ENCODE measurements at regions not wholly inside any gene's neighbourhood (a gene's known extent, or its start where the extent isn't known, plus 50 kb on each side); places are given as distances from the start of the nearest gene placed in this dataset.

DNA sequence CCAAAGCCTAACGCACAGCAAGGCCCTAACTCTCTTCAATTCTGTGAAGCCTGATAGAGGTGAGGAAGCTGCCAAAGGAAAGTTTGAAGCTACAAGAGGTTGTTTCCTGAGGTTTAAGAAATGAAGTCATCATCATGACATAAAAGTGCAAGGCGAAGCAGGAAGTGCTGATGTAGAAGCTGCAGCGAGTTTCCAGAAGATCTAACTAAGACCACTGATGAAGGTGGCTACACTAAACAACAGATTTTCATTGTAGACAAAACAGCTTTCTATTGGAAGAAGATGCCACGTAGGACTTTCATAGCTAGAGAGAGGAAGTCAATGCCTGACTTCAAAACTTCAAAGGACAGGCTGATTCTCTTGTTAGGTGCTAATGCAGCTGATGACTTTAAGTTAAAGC lies 385.6 kb upstream of the OR4E1 start:
- TF ChIP-seq USF1 (IDR thresholded peaks at IDR 0.05) (no peak), RAD21 (IDR thresholded peaks at IDR 0.05; ENCODE audit: low read depth) (no peak), REST (IDR thresholded peaks at IDR 0.05; ENCODE audit: low read depth) (no peak), TAF1 (IDR thresholded peaks at IDR 0.05; ENCODE audit: low read depth) (no peak), YY1 (IDR thresholded peaks at IDR 0.05; ENCODE audit: low read depth) (no peak), EGR1 (IDR thresholded peaks at IDR 0.05) (no peak), EP300 (IDR thresholded peaks at IDR 0.05; ENCODE audit: borderline replicate concordance) (no peak), ZBTB7A (IDR thresholded peaks at IDR 0.05; ENCODE audit: low read depth) (no peak), FOXM1 (IDR thresholded peaks at IDR 0.05; ENCODE audit: borderline replicate concordance, low read depth) (no peak), TCF12 (IDR thresholded peaks at IDR 0.05; ENCODE audit: low read depth) (no peak), TEAD4 (IDR thresholded peaks at IDR 0.05) (no peak), NFIC (IDR thresholded peaks at IDR 0.05) (no peak), CREB1 (IDR thresholded peaks at IDR 0.05; ENCODE audit: low read depth) (no peak)
- TF ChIP-seq, protein P1, sequence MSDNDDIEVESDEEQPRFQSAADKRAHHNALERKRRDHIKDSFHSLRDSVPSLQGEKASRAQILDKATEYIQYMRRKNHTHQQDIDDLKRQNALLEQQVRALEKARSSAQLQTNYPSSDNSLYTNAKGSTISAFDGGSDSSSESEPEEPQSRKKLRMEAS (IDR thresholded peaks at IDR 0.05) = no peak
